ENCODE measurements at regions not wholly inside any gene's neighbourhood (a gene's known extent, or its start where the extent isn't known, plus 50 kb on each side); places are given as distances from the start of the nearest gene placed in this dataset.

DNA sequence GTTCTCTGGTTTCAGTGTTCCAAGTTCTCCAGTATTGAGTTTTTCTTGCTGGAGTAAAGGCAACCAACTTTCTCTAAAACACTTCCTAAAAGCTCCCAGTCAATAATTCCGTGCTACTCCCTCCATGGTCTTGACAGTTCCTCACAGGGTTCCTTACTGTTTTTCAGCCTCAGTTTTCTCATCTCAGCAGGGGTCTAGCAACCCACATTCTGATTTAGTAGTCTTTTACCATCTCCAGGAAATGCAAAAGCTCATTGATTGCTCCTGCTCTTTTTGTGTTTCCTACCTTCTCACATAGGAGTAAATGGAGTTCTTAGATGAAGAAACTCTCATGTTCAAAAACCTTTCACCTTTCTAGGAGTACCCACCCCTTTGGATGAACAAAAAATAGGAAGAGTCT lies 978.8 kb upstream of the POU3F3 start:
- no peak overlapping the region for H3K4me3 ChIP-seq (ENCODE audit: low read length)
- ATAC-seq (ENCODE audit: poor library complexity): no peak
- H3K4me1 Mint-ChIP-seq (ENCODE audit: low read depth): no peaks in the 10 kb centered on the region
- H3K36me3 ChIP-seq (ENCODE audit: insufficient read depth, low read length): no peaks in the 10 kb centered on the region
- TF ChIP-seq, protein P1, sequence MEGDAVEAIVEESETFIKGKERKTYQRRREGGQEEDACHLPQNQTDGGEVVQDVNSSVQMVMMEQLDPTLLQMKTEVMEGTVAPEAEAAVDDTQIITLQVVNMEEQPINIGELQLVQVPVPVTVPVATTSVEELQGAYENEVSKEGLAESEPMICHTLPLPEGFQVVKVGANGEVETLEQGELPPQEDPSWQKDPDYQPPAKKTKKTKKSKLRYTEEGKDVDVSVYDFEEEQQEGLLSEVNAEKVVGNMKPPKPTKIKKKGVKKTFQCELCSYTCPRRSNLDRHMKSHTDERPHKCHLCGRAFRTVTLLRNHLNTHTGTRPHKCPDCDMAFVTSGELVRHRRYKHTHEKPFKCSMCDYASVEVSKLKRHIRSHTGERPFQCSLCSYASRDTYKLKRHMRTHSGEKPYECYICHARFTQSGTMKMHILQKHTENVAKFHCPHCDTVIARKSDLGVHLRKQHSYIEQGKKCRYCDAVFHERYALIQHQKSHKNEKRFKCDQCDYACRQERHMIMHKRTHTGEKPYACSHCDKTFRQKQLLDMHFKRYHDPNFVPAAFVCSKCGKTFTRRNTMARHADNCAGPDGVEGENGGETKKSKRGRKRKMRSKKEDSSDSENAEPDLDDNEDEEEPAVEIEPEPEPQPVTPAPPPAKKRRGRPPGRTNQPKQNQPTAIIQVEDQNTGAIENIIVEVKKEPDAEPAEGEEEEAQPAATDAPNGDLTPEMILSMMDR (IDR thresholded peaks at IDR 0.05): no peak
- ChIA-PET CTCF (no interaction called here), POLR2A (no interaction called here)
- no peaks in the 10 kb centered on the region for H3K9me3 ChIP-seq (ENCODE audit: control insufficient read depth in 1 of 2, insufficient read depth in 1 of 2, low read length in 2 of 2)
- intact Hi-C loops (cut with DNase I, micrococcal nuclease): no loop called here
- peaks cover 16% of the 10 kb centered on the region for H3K9me3 Mint-ChIP-seq
- no peaks in the 10 kb centered on the region for H3K36me3 Mint-ChIP-seq (ENCODE audit: low read depth)
- no peak overlapping the region for H3K4me3 Mint-ChIP-seq
- H3K27me3 Mint-ChIP-seq: no peaks in the 10 kb centered on the region
- DNase-seq: no peak
- no peak overlapping the region for H3K27ac Mint-ChIP-seq
- no peak overlapping the region for H3K27ac ChIP-seq (ENCODE audit: low read depth in 1 of 2, low read length in 2 of 2)
- H3K27me3 ChIP-seq (ENCODE audit: control insufficient read depth in 1 of 2, insufficient read depth in 2 of 2, low read length in 2 of 2): no peaks in the 10 kb centered on the region
- H3K4me1 ChIP-seq (ENCODE audit: insufficient read depth, low read length): no peaks in the 10 kb centered on the region

DNA sequence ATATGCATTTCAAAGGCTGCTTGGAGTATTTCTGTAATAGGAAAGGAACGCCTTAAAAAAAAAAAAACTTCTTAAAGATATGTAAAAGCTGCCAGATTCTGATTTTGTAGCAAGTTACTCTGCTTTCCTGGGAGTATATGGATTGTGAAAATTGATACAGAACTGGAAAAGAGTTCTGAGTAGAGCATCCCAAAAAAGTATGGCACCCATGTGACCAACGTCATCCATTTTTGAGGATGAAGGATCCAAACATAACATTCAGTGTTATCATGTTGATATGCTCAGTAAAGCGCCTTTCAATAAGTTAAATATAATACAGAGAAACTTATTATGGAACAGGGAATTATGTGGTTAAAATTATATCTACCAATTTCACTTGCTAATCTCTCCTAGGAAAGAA lies 978.4 kb upstream of the POU3F3 start:
- H3K36me3 Mint-ChIP-seq (ENCODE audit: low read depth): no peaks in the 10 kb centered on the region
- intact Hi-C loops (cut with DNase I, micrococcal nuclease): no loop called here
- no peak overlapping the region for H3K27ac Mint-ChIP-seq
- no peak overlapping the region for H3K4me3 ChIP-seq (ENCODE audit: low read length)
- H3K4me1 Mint-ChIP-seq (ENCODE audit: low read depth): no peaks in the 10 kb centered on the region
- ATAC-seq (ENCODE audit: poor library complexity) (no peak), DNase-seq (no peak)
- TF ChIP-seq, protein P1 (IDR thresholded peaks at IDR 0.05): no peak
- CTCF ChIA-PET: no interaction called here
- H3K4me1 ChIP-seq (ENCODE audit: insufficient read depth, low read length): no peaks in the 10 kb centered on the region
- no peak overlapping the region for H3K27ac ChIP-seq (ENCODE audit: low read depth in 1 of 2, low read length in 2 of 2)
- no peaks in the 10 kb centered on the region for H3K36me3 ChIP-seq (ENCODE audit: insufficient read depth, low read length)
- H3K27me3 Mint-ChIP-seq: no peaks in the 10 kb centered on the region
- H3K4me3 Mint-ChIP-seq: no peak overlapping the region
- peaks cover 13% of the 10 kb centered on the region for H3K9me3 Mint-ChIP-seq
- H3K27me3 ChIP-seq (ENCODE audit: control insufficient read depth in 1 of 2, insufficient read depth in 2 of 2, low read length in 2 of 2): no peaks in the 10 kb centered on the region
- POLR2A ChIA-PET: no interaction called here
- no peaks in the 10 kb centered on the region for H3K9me3 ChIP-seq (ENCODE audit: control insufficient read depth in 1 of 2, insufficient read depth in 1 of 2, low read length in 2 of 2)

DNA sequence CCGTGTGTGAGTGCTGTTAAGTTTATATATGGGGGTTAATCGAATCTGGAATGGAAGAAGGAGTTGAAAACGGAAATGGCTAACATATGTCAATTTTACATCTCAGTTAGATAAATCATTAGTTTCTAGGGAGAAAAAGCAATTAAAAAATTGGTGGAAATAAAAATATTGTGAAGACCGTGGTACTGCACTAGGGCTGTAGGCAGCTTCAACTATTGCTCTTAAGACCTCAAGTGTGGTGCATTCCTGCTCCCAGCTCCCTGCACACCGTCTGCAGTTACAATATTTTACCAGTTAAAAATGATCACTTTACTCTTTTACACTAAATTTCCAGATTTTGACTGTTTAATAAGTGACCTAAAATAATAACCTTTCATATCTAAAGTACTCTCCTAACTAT lies 977.3 kb upstream of the POU3F3 start:
- Histone ChIP-seq H3K4me1 (ENCODE audit: insufficient read depth, low read length) (no peaks in the 10 kb centered on the region), H3K36me3 (ENCODE audit: insufficient read depth, low read length) (no peaks in the 10 kb centered on the region), H3K27me3 (ENCODE audit: control insufficient read depth in 1 of 2, insufficient read depth in 2 of 2, low read length in 2 of 2) (no peaks in the 10 kb centered on the region), H3K9me3 (ENCODE audit: control insufficient read depth in 1 of 2, insufficient read depth in 1 of 2, low read length in 2 of 2) (no peaks in the 10 kb centered on the region), H3K4me3 (ENCODE audit: low read length) (no peak overlapping the region), H3K27ac (ENCODE audit: low read depth in 1 of 2, low read length in 2 of 2) (no peak overlapping the region)
- no peaks in the 10 kb centered on the region for H3K27me3 Mint-ChIP-seq
- H3K36me3 Mint-ChIP-seq (ENCODE audit: low read depth): no peaks in the 10 kb centered on the region
- no peak for DNase-seq
- ChIA-PET CTCF (no interaction called here), POLR2A (no interaction called here)
- peaks cover 12% of the 10 kb centered on the region for H3K9me3 Mint-ChIP-seq
- H3K4me3 Mint-ChIP-seq: no peak overlapping the region
- intact Hi-C loops (cut with DNase I, micrococcal nuclease): no loop called here
- TF ChIP-seq, protein P1 (IDR thresholded peaks at IDR 0.05): no peak
- H3K27ac Mint-ChIP-seq: no peak overlapping the region
- no peaks in the 10 kb centered on the region for H3K4me1 Mint-ChIP-seq (ENCODE audit: low read depth)
- ATAC-seq (ENCODE audit: poor library complexity): no peak
